A549 (cell line): ENCODE measurements at regions not wholly inside any gene's neighbourhood (a gene's known extent, or its start where the extent isn't known, plus 50 kb on each side); places are given as distances from the start of the nearest gene placed in this dataset.

Source experiments
- ATAC-seq, 2 experiments: fragments of 200-7000 bp in 1 of 2; fragments of >200 bp in 1 of 2; cut with Nextera tagmentation in 1 of 2; cut with Tn5 transposase in 1 of 2; 3 replicates each; pipeline versions ENCODE4 v1.8.0 to v1.9.1; 2018 to 2020; ENCODE audit warnings: mild to moderate bottlenecking in 1 of 2, moderate library complexity in 1 of 2
- CTCF ChIA-PET: fragments of 300-600 bp; sonication (Branson Sonifier 250); formaldehyde crosslinking; extraction: SDS; loops from one replicate; lab custom pipeline; 2021; ENCODE audit warnings: antibody characterized with exemption, inconsistent platforms; lab: Yijun Ruan, JAX
- POLR2A ChIA-PET: fragments of 350-600 bp; formaldehyde crosslinking; extraction: SDS; loops from one replicate; lab custom pipeline; 2021; ENCODE audit warnings: antibody characterized with exemption, inconsistent platforms; lab: Yijun Ruan, JAX
- DNase-seq, 2 experiments: peaks; one replicate each; pipeline versions ENCODE4 v3.0.0 to v3.0.0-alpha.2; 2011 to 2016; ENCODE audit warnings: low read depth in 1 of 2, low spot score in 1 of 2
- FAIRE-seq: peaks from 2 replicates; lab custom pipeline; 2011; peaks lifted over from hg19 to GRCh38; lab: Jason Lieb, UNC
- H3K27ac ChIP-seq, 2 experiments: fragments of >200 bp; sonication (Bioruptor Twin); formaldehyde crosslinking; 3 replicates each; pipeline ENCODE4 v1.5.1; 2016 to 2017
- H3K4me1 ChIP-seq: fragments of >200 bp; sonication (Bioruptor Twin); formaldehyde crosslinking; 3 replicates; pipeline ENCODE4 v1.6.1; 2016
- H3K4me2 ChIP-seq: fragments of >200 bp; sonication (Bioruptor Twin); formaldehyde crosslinking; 3 replicates; pipeline ENCODE4 v1.6.1; 2016
- H3K4me3 ChIP-seq: fragments of >200 bp; sonication (Bioruptor Twin); formaldehyde crosslinking; 3 replicates; pipeline ENCODE4 v1.5.1; 2016
- H3K9me3 ChIP-seq: fragments of >200 bp; sonication (Bioruptor Twin); formaldehyde crosslinking; 3 replicates; pipeline ENCODE4 v1.6.1; 2016
- EHF ChIP-seq: fragments of 250-450 bp; sonication (Bioruptor Pico); IDR thresholded peaks from 2 replicates; pipeline ENCODE4 v1.5.0; 2020; ENCODE audit warnings: mild to moderate bottlenecking
- EHMT2 ChIP-seq: fragments of 200-600 bp; sonication (generic); IDR thresholded peaks from 2 replicates; pipeline ENCODE4 v1.6.1; 2016; ENCODE audit warnings: antibody characterized with exemption, low read depth, mild to moderate bottlenecking, moderate library complexity
- EP300 ChIP-seq, 2 experiments: fragments of >200 bp; sonication (Bioruptor Twin); formaldehyde crosslinking; IDR thresholded peaks; 2 replicates in 1 of 2; 3 replicates in 1 of 2; pipeline ENCODE4 v1.6.1; 2016 to 2017
- FOSL2 ChIP-seq, 2 experiments: fragments of 450-650 bp in 1 of 2; fragments of >200 bp in 1 of 2; sonication (Bioruptor Twin) in 1 of 2; formaldehyde crosslinking; IDR thresholded peaks; 2 replicates each; pipeline versions ENCODE4 v1.5.0 to v1.6.1; 2016 to 2020; ENCODE audit warnings: mild to moderate bottlenecking in 1 of 2, moderate library complexity in 1 of 2
- HDAC2 ChIP-seq: fragments of 200-600 bp; sonication (generic); IDR thresholded peaks from 2 replicates; pipeline ENCODE4 v1.6.1; 2016
- HOXA7 ChIP-seq: fragments of 250-450 bp; sonication (Bioruptor Pico); IDR thresholded peaks from 2 replicates; pipeline ENCODE4 v1.5.0; 2020; ENCODE audit warnings: mild to moderate bottlenecking, moderate library complexity
- JUN ChIP-seq, 2 experiments: fragments of >200 bp; sonication (Bioruptor Twin); formaldehyde crosslinking; IDR thresholded peaks; 2 replicates in 1 of 2; 3 replicates in 1 of 2; pipeline ENCODE4 v1.6.1; 2016 to 2017
- MYC ChIP-seq: IDR thresholded peaks from 2 replicates; pipeline ENCODE4 v1.6.1; 2012; ENCODE audit warnings: mild to moderate bottlenecking, inconsistent platforms, low read length, improper control_type of control experiment, borderline replicate concordance
- NR3C1 ChIP-seq: fragments of >200 bp; sonication (Bioruptor Twin); formaldehyde crosslinking; IDR thresholded peaks from 3 replicates; pipeline ENCODE4 v1.6.1; 2017
- POLR2A ChIP-seq: IDR thresholded peaks from 2 replicates; pipeline ENCODE4 v1.6.1; 2012; ENCODE audit warnings: mild to moderate bottlenecking, low read length
- POLR2AphosphoS2 ChIP-seq: conservative IDR thresholded peaks from 2 replicates; pipeline ENCODE4 v1.6.1; 2012; ENCODE audit warnings: low read length, improper control_type of control experiment, inconsistent platforms
- RAD21 ChIP-seq, 2 experiments: fragments of >200 bp in 1 of 2; sonication (Bioruptor Twin) in 1 of 2; formaldehyde crosslinking in 1 of 2; IDR thresholded peaks in 1 of 2; conservative IDR thresholded peaks in 1 of 2; 2 replicates in 1 of 2; 3 replicates in 1 of 2; pipeline ENCODE4 v1.6.1; 2012 to 2018; ENCODE audit warnings: inconsistent platforms in 1 of 2
- RARB ChIP-seq: fragments of 250-450 bp; sonication (Bioruptor Pico); IDR thresholded peaks from 2 replicates; pipeline ENCODE4 v1.8.0; 2021; ENCODE audit warnings: mild to moderate bottlenecking, moderate library complexity
- RCOR1 ChIP-seq: fragments of 150-350 bp; IDR thresholded peaks from 2 replicates; pipeline ENCODE4 v1.6.1; 2014; ENCODE audit warnings: antibody characterized with exemption, low read length, low read depth
- TFCP2L1 ChIP-seq: fragments of 250-450 bp; sonication (Bioruptor Pico); IDR thresholded peaks from 2 replicates; pipeline ENCODE4 v1.5.0; 2021; ENCODE audit warnings: mild to moderate bottlenecking
- ZSCAN20 ChIP-seq: fragments of 250-450 bp; sonication (Bioruptor Pico); IDR thresholded peaks from 2 replicates; pipeline ENCODE4 v1.8.0; 2022; ENCODE audit warnings: mild to moderate bottlenecking, moderate library complexity
- WGBS: methylation state at CpG from one replicate; pipeline ENCODE4 v1.1.6; 2017; ENCODE audit errors: missing lambda C conversion rate; 5-methylcytosine and 5-hydroxymethylcytosine counted together
- TF ChIP-seq, protein P1 (sequence below): fragments of >200 bp; sonication (Bioruptor Twin); formaldehyde crosslinking; IDR thresholded peaks from 3 replicates; pipeline ENCODE4 v1.5.1; 2016
- TF ChIP-seq, protein P2 (sequence below): IDR thresholded peaks from 2 replicates; pipeline ENCODE4 v1.6.1; 2012; ENCODE audit warnings: low read depth, borderline replicate concordance
- TF ChIP-seq, protein P3 (sequence below): IDR thresholded peaks from 2 replicates; pipeline ENCODE4 v1.6.1; 2012
- TF ChIP-seq, protein P4 (sequence below): fragments of 450-650 bp; IDR thresholded peaks from 2 replicates; pipeline ENCODE4 v1.6.1; 2014; ENCODE audit warnings: antibody characterized with exemption

DNA sequence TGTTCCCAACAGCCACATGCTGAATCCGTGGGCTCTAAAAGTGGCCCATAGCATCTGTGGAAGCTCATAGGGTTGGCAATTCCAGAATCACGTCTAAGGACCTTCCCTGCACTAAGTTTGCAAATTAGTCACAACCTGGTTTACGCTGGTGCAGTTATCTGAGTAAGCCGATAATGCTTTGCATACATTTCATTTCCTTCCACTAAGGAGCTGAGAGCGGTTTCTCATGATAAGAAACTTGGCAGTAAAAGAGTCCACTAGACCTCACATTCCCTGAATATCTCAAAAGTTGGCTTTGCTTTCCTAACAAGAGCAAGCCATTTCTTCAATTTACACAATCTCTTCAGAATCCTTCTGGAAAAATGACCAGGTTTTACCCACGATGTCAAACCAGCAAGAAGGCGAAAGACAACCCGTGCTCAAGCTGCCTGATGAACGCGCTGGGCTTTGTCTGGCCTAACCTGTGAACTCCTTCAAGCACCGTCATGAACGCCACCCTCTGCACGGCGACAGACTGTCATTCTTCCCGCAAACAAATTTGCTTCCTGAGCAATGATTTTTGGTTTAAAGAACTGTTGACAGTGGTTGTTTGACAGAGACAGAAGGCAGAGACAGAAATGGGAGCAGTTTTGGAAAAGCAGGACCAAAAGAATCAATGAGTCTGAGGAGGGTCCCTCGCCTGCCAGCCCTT, 73.0 kb upstream of the COPS8 start:
- POLR2A ChIA-PET: no interaction called here
- H3K4me3 ChIP-seq: no peak overlapping the region
- DNase-seq: no peak
- CTCF ChIA-PET: interaction anchor here (0.7 kb wide), 1 partner anchor 20 kb away, joined by 3 read pairs; no protein-coding TSS in a partner anchor
- TF ChIP-seq FOSL2 (IDR thresholded peaks at IDR 0.05) (no peak), FOSL2 (CRISPR knock-in tag; IDR thresholded peaks at IDR 0.05) (no peak), EHMT2 (no peak), RARB (no peak), TFCP2L1 (no peak), RAD21 (conservative IDR thresholded peaks at IDR 0.05 in 1 of 2, IDR thresholded peaks at IDR 0.05 in 1 of 2) (no peak), HDAC2 (no peak), NR3C1 (no peak), JUN (IDR thresholded peaks at IDR 0.05) (no peak), EHF (CRISPR knock-in tag) (no peak), ZSCAN20 (CRISPR knock-in tag) (no peak)
- TF ChIP-seq, protein P1, sequence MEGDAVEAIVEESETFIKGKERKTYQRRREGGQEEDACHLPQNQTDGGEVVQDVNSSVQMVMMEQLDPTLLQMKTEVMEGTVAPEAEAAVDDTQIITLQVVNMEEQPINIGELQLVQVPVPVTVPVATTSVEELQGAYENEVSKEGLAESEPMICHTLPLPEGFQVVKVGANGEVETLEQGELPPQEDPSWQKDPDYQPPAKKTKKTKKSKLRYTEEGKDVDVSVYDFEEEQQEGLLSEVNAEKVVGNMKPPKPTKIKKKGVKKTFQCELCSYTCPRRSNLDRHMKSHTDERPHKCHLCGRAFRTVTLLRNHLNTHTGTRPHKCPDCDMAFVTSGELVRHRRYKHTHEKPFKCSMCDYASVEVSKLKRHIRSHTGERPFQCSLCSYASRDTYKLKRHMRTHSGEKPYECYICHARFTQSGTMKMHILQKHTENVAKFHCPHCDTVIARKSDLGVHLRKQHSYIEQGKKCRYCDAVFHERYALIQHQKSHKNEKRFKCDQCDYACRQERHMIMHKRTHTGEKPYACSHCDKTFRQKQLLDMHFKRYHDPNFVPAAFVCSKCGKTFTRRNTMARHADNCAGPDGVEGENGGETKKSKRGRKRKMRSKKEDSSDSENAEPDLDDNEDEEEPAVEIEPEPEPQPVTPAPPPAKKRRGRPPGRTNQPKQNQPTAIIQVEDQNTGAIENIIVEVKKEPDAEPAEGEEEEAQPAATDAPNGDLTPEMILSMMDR: no peak
- no peak for FAIRE-seq
- H3K27ac ChIP-seq: no peak overlapping the region
- ATAC-seq: no peak
- H3K4me2 ChIP-seq: no peak overlapping the region
- H3K9me3 ChIP-seq: no peaks in the 10 kb centered on the region
- 67% methylated on average over 16 of the region's 16 CpGs for WGBS
- H3K4me1 ChIP-seq: no peaks in the 10 kb centered on the region

DNA sequence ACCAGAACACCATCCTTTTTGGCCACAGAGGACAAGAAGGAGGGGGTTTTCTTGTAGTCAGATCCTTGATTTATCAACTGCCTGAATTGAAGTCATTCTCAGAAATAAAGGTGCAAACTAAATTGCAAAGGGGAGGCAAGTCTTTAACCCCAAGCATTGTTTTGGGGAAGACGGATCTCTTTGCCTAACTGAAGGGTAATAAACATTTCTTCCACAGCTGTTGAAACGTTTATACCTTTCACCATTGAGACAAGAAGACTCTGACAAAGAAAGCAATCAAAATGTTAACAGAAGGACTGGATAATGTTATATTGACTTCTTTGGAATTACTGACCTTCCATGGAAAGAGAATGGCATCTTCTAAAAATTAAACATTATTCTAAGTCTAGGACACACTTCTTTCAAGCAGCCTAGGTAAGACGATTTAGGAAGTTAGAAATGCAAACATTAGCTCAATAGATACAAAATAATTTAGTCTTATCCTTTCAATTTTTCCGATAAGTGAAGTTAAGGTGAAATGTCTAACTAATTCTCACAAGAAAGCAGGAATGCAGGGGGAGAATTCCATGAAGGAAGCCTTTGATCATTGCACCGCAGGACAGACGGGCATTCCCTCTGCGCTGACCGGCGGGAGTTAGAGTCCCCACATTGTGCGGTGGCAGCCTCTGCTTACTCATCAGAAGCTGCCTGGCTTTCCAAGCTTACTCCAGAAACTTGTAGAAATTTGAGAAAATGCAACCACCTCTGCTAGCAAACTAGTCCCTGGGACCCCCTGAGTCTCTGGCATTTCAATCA, 69.4 kb upstream of the COPS8 start:
- FAIRE-seq (no peak), ATAC-seq (no peak), DNase-seq (no peak)
- H3K9me3 ChIP-seq: no peaks in the 10 kb centered on the region
- H3K27ac ChIP-seq: no peak overlapping the region
- H3K4me3 ChIP-seq: no peak overlapping the region
- no peaks in the 10 kb centered on the region for H3K4me1 ChIP-seq
- TF ChIP-seq, protein P2, sequence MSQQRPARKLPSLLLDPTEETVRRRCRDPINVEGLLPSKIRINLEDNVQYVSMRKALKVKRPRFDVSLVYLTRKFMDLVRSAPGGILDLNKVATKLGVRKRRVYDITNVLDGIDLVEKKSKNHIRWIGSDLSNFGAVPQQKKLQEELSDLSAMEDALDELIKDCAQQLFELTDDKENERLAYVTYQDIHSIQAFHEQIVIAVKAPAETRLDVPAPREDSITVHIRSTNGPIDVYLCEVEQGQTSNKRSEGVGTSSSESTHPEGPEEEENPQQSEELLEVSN: no peak
- TF ChIP-seq POLR2AphosphoS2: no peak
- TF ChIP-seq, protein P1: no peak
- TF ChIP-seq, protein P3, sequence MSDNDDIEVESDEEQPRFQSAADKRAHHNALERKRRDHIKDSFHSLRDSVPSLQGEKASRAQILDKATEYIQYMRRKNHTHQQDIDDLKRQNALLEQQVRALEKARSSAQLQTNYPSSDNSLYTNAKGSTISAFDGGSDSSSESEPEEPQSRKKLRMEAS: no peak
- no peak for TF ChIP-seq HOXA7
- no peak for TF ChIP-seq RARB
- TF ChIP-seq MYC: no peak
- TF ChIP-seq, protein P4, sequence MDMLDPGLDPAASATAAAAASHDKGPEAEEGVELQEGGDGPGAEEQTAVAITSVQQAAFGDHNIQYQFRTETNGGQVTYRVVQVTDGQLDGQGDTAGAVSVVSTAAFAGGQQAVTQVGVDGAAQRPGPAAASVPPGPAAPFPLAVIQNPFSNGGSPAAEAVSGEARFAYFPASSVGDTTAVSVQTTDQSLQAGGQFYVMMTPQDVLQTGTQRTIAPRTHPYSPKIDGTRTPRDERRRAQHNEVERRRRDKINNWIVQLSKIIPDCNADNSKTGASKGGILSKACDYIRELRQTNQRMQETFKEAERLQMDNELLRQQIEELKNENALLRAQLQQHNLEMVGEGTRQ: no peak
- no peak for TF ChIP-seq POLR2A
- no peak for TF ChIP-seq RCOR1
- no peak for TF ChIP-seq EP300 (IDR thresholded peaks at IDR 0.05)
- no peak overlapping the region for H3K4me2 ChIP-seq
- ChIA-PET CTCF (interaction anchor here (1.0 to 2.4 kb wide), 3 partner anchors 12 to 1237 kb away, joined by 3 to 10 read pairs (median 3); no protein-coding TSS in a partner anchor), POLR2A (no interaction called here)
- WGBS: 69% methylated on average over 10 of the region's 10 CpGs
